ENCODE measurements at regions not wholly inside any gene's neighbourhood (a gene's known extent, or its start where the extent isn't known, plus 50 kb on each side); places are given as distances from the start of the nearest gene placed in this dataset.

- no peak for DNase-seq (ENCODE audit: low read depth)
- no peak for TF ChIP-seq CTCF (conservative IDR thresholded peaks at IDR 0.05; ENCODE audit: low read depth, low read length)
- H3K4me3 ChIP-seq (ENCODE audit: low read depth, low read length) = no peak overlapping the region
Observed at GRCh38 chr20:57001126-57001767, 265.2 kb downstream of the BMP7 start.

DNA sequence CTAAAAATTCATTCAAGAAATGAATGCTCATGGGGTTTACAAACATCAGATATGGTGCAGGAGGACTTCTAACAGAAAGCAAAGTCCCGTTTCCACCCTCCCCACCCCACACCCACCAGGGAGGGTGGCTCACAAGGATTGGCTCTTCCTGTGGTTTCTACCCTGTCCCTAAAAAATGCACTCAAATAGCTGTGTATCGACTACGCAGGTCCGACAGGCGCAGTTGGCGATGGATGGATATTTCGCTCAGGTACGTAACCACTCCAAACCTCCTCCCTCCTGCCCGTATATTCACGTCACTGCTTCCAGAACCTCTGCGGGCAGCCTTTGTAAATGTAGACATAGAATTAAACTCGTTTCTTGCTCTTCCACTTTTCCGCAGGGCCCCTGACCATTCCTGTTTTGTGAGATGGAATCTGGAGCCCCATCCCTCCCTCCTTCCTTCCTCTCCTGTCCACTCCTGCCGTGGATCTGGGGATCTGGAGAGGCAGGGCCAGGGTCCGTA, 264.3 kb downstream of the BMP7 start:
- DNase-seq (ENCODE audit: low read depth) = no peak
- H3K4me3 ChIP-seq (ENCODE audit: low read depth, low read length) = no peak overlapping the region
- no peak for TF ChIP-seq CTCF (conservative IDR thresholded peaks at IDR 0.05; ENCODE audit: low read depth, low read length)

DNA sequence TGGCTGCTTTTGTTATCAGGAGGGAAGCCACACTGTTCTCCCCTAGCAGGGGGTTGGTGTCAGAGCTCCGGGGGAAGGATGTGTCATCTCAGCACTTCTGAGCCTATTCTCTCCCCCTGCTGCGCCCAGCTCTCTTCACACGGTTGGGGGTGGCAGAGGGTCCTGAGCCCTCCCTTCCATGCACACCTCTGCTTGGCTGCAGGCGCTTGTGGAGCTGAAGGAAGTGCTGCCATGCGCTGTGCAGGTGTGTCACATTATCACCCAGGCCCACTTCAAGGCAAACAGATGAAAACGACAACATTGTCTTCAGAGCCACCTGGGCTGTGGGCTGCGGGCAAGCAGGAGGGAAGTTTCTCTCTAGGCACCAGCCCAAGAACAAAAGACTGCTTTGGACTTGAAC, 263.4 kb downstream of the BMP7 start:
- no peak for DNase-seq (ENCODE audit: low read depth)
- no peak for TF ChIP-seq CTCF (conservative IDR thresholded peaks at IDR 0.05; ENCODE audit: low read depth, low read length)
- no peak overlapping the region for H3K4me3 ChIP-seq (ENCODE audit: low read depth, low read length)

DNA sequence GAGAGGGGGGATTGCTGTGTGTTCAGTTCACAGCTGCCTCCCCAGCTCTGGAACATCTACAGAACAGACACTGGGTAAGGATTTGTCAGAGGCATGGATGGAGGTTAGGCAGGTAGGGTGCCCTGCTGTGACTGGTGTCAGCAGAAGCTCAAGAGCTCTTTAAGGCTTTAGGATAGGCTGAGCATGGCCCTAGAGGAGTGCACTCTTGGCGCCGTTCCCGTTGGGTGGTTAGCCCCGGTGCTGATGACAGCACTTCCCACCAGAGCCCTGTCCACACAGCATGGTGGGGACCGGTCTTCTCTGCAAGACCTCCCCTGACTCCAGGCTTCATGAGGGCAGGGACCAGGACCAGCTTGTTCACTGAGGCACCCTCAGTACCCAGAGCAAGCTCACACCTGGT, 262.0 kb downstream of the BMP7 start:
- DNase-seq (ENCODE audit: low read depth) = no peak
- no peak overlapping the region for H3K4me3 ChIP-seq (ENCODE audit: low read depth, low read length)
- TF ChIP-seq CTCF (conservative IDR thresholded peaks at IDR 0.05; ENCODE audit: low read depth, low read length) = no peak

- H3K4me3 ChIP-seq (ENCODE audit: low read depth, low read length) = no peak overlapping the region
- TF ChIP-seq CTCF (conservative IDR thresholded peaks at IDR 0.05; ENCODE audit: low read depth, low read length) = no peak
- DNase-seq (ENCODE audit: low read depth) = no peak
Observed at GRCh38 chr20:57004951-57005933, 261.2 kb downstream of the BMP7 start.

GRCh38 chr20:57006411-57007170, 259.9 kb downstream of the BMP7 start:
- DNase-seq (ENCODE audit: low read depth) = peak; percentile 46
- TF ChIP-seq CTCF (conservative IDR thresholded peaks at IDR 0.05; ENCODE audit: low read depth, low read length) = no peak
- peak overlapping the region; percentile 41 for H3K4me3 ChIP-seq (ENCODE audit: low read depth, low read length)

All from choroid plexus epithelial cell (primary cell).